Vagina (tissue), 2 donors: ENCODE measurements at regions not wholly inside any gene's neighbourhood (a gene's known extent, or its start where the extent isn't known, plus 50 kb on each side); places are given as distances from the start of the nearest gene placed in this dataset.
"Not testable (repeated sequence)": the region's sequence is repeated elsewhere in the genome, so short reads cannot be mapped to it uniquely, and the experiment has no call there.

Source experiments
- POLR2A ChIP-seq, 2 donors: fragments of 450-650 bp; IDR thresholded peaks; one replicate each; pipeline ENCODE4 v1.6.1; 2017; ENCODE audit warnings: antibody characterized with exemption in 2 of 2, mild to moderate bottlenecking in 2 of 2, moderate library complexity in 2 of 2
- POLR2AphosphoS5 ChIP-seq, 2 donors: sonication (generic); formaldehyde crosslinking; IDR thresholded peaks; one replicate each; pipeline ENCODE4 v1.9.0; 2017; ENCODE audit warnings: antibody characterized with exemption in 2 of 2, mild to moderate bottlenecking in 2 of 2, low read depth in 1 of 2; ENCODE audit not compliant: insufficient read depth in 1 of 2
- TF ChIP-seq, protein P1 (sequence below), 3 experiments: fragments of 450-650 bp in 2 of 3; fragments of 200-600 bp in 1 of 3; sonication (generic) in 1 of 3; IDR thresholded peaks; one replicate each; pipeline ENCODE4 v1.5.1; 2017 to 2019; ENCODE audit warnings: antibody characterized with exemption in 3 of 3, mild to moderate bottlenecking in 2 of 3, moderate library complexity in 2 of 3

DNA sequence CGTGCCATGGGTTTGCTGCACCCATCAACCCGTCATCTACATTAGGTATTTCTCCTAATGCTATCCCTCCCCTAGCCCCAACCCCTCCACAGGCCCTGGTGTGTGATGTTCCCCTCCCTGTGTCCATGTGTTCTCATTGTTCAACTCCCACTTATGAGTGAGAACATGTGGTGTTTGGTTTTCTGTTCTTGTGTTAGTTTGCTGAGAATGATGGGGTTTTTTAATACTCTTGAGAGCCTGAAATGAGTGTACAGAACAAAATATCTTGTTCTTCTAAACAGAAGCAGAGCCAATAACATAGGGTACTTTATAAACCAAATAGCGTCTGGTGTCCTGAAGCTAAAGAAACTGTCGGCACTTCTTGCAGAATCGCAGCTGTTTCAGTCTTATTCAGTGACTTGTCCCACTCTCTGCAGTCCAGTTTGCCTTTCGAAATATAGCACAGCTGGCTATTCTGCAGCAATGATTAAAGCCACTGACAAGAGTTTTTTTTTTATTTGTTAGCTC is 52.1 kb downstream of the GASK1B start:
- TF ChIP-seq, protein P1, sequence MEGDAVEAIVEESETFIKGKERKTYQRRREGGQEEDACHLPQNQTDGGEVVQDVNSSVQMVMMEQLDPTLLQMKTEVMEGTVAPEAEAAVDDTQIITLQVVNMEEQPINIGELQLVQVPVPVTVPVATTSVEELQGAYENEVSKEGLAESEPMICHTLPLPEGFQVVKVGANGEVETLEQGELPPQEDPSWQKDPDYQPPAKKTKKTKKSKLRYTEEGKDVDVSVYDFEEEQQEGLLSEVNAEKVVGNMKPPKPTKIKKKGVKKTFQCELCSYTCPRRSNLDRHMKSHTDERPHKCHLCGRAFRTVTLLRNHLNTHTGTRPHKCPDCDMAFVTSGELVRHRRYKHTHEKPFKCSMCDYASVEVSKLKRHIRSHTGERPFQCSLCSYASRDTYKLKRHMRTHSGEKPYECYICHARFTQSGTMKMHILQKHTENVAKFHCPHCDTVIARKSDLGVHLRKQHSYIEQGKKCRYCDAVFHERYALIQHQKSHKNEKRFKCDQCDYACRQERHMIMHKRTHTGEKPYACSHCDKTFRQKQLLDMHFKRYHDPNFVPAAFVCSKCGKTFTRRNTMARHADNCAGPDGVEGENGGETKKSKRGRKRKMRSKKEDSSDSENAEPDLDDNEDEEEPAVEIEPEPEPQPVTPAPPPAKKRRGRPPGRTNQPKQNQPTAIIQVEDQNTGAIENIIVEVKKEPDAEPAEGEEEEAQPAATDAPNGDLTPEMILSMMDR (IDR thresholded peaks at IDR 0.05), result not testable (repeated sequence)
- not testable (repeated sequence) for TF ChIP-seq POLR2AphosphoS5 (IDR thresholded peaks at IDR 0.05; ENCODE audit: insufficient read depth in 1 of 2, low read depth in 1 of 2); POLR2A (IDR thresholded peaks at IDR 0.05)
